ENCODE measurements at regions not wholly inside any gene's neighbourhood (a gene's known extent, or its start where the extent isn't known, plus 50 kb on each side); places are given as distances from the start of the nearest gene placed in this dataset.

GRCh38 chr6:168877821-168878282 lies 375.8 kb downstream of the THBS2 start:
- TF ChIP-seq POLR2A (IDR thresholded peaks at IDR 0.05) (no peak), CTCF (IDR thresholded peaks at IDR 0.05) (no peak)
